ENCODE measurements at regions not wholly inside any gene's neighbourhood (a gene's known extent, or its start where the extent isn't known, plus 50 kb on each side); places are given as distances from the start of the nearest gene placed in this dataset.

DNA sequence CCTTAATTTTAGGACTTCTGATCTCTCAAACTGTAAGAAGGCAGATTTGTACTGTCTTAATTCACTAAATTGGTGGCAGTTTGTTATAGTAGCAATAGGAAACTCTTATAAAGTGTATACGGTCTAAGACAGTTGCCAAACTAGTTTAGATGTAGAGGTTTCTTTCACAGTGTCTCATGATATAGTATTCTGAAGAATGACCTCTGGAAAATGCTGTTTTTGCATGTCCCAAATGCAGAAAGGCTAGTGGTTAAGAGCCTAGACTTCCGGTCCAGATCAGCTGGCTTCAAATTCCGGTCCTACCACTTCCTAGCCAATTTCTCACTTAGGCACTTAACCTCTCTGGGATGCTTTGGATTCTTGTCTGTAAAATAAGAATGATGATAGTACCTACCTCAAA lies 538.5 kb downstream of the CENPC start:
- TF ChIP-seq, protein P1, sequence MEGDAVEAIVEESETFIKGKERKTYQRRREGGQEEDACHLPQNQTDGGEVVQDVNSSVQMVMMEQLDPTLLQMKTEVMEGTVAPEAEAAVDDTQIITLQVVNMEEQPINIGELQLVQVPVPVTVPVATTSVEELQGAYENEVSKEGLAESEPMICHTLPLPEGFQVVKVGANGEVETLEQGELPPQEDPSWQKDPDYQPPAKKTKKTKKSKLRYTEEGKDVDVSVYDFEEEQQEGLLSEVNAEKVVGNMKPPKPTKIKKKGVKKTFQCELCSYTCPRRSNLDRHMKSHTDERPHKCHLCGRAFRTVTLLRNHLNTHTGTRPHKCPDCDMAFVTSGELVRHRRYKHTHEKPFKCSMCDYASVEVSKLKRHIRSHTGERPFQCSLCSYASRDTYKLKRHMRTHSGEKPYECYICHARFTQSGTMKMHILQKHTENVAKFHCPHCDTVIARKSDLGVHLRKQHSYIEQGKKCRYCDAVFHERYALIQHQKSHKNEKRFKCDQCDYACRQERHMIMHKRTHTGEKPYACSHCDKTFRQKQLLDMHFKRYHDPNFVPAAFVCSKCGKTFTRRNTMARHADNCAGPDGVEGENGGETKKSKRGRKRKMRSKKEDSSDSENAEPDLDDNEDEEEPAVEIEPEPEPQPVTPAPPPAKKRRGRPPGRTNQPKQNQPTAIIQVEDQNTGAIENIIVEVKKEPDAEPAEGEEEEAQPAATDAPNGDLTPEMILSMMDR (conservative IDR thresholded peaks at IDR 0.05; ENCODE audit: low read depth, low read length), result no peak
- no peak for DNase-seq (ENCODE audit: low read depth)

DNA sequence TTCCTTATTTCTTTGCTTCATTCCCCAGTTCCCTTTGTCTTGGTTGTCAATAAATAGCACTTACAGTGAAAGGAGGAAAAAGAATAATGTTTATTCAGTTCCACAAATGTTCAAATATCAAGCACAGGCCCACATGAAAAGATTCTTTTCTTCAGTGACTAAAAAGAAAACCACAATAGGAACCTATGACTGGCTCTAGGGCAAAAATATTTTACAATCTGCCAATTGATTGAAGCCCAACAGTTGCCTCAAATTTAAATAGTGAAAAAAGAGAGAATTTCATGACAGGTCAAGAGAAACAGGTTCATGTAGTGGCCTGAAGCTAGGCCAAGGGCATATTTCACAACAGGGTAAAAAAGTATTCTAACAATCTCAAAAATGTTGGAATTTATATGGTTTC lies 553.8 kb downstream of the CENPC start:
- DNase-seq (ENCODE audit: low read depth), result no peak
- TF ChIP-seq, protein P1 (conservative IDR thresholded peaks at IDR 0.05; ENCODE audit: low read depth, low read length), result no peak
- H3K4me3 ChIP-seq (ENCODE audit: low read depth, low read length), result no peak overlapping the region

More for the DNA sequence above, 538.5 kb downstream of the CENPC start:
- H3K4me3 ChIP-seq (ENCODE audit: low read depth, low read length), result no peak overlapping the region

DNA sequence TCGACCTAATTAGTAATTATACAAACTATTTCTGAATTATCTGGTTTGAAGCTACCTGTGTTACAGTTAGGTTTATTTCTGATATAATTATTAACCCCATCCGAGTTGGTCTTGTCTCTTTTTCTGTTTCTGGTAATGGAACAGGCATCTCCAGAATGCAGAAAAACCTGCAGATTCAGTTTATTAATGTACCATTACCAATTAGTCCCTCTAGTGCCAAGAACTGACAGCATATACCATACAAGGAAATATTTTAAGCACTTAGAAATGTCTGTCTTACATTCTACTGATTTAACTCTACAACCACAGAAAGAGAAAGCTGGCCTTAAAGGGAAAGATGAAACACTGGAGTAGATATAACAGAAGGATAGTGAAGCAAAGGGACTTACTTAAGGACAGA lies 570.6 kb downstream of the CENPC start:
- TF ChIP-seq, protein P1 (conservative IDR thresholded peaks at IDR 0.05; ENCODE audit: low read depth, low read length), result no peak
- no peak for DNase-seq (ENCODE audit: low read depth)
- no peak overlapping the region for H3K4me3 ChIP-seq (ENCODE audit: low read depth, low read length)

DNA sequence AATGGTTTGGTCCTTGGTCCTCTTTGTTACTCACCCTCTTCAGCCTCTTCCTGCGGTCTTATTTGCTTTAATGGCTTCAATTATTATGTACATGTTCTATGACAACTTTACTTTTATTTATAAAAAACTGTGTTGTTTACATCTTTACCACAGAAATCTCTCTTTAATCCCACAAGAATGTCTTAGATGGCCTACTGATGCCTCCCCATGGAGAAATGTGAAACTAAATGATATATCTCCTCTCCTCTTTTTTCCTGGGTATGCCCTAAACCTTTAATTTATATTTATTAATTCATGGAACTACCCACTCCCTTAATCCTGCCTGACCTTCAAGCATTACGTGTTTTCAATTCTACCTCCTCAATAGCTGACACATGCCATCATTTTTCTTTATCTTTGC lies 573.2 kb downstream of the CENPC start:
- TF ChIP-seq, protein P1 (conservative IDR thresholded peaks at IDR 0.05; ENCODE audit: low read depth, low read length), result no peak
- H3K4me3 ChIP-seq (ENCODE audit: low read depth, low read length), result no peak overlapping the region
- no peak for DNase-seq (ENCODE audit: low read depth)

DNA sequence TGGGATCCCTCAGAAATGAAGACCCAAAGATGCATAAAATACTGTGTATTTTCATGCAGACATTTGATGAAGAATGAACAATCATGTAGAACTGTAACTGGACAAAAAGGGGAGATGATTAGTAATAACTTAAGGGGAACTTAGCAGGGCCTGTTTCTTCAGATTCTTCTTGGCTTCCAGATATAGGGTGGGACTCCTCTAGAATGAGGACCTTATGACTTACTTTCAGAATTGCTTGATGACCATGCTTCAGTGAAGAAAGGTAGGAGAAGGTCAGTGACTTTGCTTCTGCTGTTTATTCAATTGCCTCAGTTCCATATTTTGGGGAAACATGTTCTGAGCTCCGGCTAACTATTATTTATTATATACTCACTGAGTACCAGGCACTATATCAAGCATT lies 580.8 kb downstream of the CENPC start:
- DNase-seq (ENCODE audit: low read depth), result no peak
- no peak overlapping the region for H3K4me3 ChIP-seq (ENCODE audit: low read depth, low read length)
- TF ChIP-seq, protein P1 (conservative IDR thresholded peaks at IDR 0.05; ENCODE audit: low read depth, low read length), result no peak

DNA sequence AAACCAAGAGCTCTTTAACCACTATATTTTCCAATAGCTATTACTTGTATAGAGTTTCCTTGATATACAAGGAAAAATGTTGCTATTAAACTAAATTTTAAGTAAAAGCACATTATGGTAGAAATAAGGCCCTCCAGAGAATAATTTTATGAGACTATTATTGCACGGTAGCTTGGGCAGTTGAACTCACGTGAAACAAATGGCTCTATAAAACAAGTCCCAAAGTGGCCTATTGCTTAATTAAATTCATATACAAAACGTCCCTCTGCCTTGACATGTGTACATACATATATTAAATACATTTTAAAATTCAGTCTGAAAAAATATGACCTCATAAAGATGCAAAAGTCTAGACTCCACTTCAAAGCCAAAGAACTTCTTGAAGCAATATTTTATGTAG lies 582.2 kb downstream of the CENPC start:
- TF ChIP-seq, protein P1 (conservative IDR thresholded peaks at IDR 0.05; ENCODE audit: low read depth, low read length), result no peak
- DNase-seq (ENCODE audit: low read depth), result no peak
- H3K4me3 ChIP-seq (ENCODE audit: low read depth, low read length), result no peak overlapping the region

DNA sequence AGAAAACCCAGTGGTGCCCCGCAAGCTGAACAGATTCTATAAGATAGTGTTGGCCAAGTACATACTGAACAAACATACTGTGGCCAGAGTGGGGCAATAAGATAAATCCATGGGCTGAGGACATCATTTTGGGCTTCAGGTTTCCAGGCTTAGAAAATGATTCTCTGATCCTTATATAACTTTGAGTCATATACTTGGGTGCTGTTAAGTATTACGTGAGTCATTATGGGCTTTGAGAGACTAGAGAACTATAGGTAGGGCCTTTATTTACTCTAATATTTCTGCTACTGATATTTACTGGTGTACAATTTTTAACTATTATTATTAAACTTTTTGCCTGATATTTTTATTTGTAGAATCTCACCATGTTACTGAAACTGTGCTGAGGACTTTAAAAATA lies 586.1 kb downstream of the CENPC start:
- no peak overlapping the region for H3K4me3 ChIP-seq (ENCODE audit: low read depth, low read length)
- DNase-seq (ENCODE audit: low read depth), result no peak
- TF ChIP-seq, protein P1 (conservative IDR thresholded peaks at IDR 0.05; ENCODE audit: low read depth, low read length), result no peak
